Loucy (cell line): ENCODE measurements at regions not wholly inside any gene's neighbourhood (a gene's known extent, or its start where the extent isn't known, plus 50 kb on each side); places are given as distances from the start of the nearest gene placed in this dataset.

Experiments
- CTCF ChIP-seq: fragments of 200-600 bp; sonication (generic); conservative IDR thresholded peaks from 2 replicates; pipeline ENCODE4 v1.5.1; 2014; ENCODE audit warnings: mild to moderate bottlenecking, antibody characterized with exemption, low read length
- EZH2phosphoT487 ChIP-seq: fragments of 200-600 bp; IDR thresholded peaks from 2 replicates; pipeline ENCODE4 v1.6.1; 2018; ENCODE audit warnings: antibody characterized with exemption, mild to moderate bottlenecking, moderate library complexity, borderline replicate concordance

- TF ChIP-seq CTCF (no peak), EZH2phosphoT487 (no peak)
These were observed 71.2 kb upstream of the COL3A1 start for GRCh38 chr2:188902901-188903491.
